ENCODE measurements at regions not wholly inside any gene's neighbourhood (a gene's known extent, or its start where the extent isn't known, plus 50 kb on each side); places are given as distances from the start of the nearest gene placed in this dataset.

- no peak for TF ChIP-seq CTCF (IDR thresholded peaks at IDR 0.05; ENCODE audit: insufficient read depth, low read depth, low read length)
- peak; percentile 70 for DNase-seq (ENCODE audit: low read depth)
Observed at GRCh38 chr9:88697764-88698432, 162.9 kb downstream of the NXNL2 start.

DNA sequence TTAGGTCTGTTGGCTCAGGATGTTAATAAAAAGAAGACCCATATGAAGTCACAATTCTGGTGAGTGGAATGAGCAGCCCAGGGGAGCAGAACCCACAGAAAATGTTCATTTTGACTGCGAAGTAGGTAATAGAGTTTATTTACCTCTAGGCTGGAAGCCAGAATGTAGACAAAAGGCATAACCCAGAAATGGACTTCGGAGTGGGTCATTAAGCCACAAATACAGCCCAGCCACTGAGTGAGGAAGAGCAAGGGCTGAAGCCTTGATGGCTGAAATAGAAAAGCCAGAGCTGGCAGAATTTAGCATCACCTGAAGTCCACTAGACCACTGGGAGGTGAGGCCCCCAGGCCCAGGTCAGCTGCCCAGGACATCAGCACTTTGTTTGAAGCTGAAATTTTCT, 168.0 kb downstream of the NXNL2 start:
- no peak for TF ChIP-seq CTCF (IDR thresholded peaks at IDR 0.05; ENCODE audit: insufficient read depth, low read depth, low read length)
- H3K4me3 ChIP-seq (ENCODE audit: low read depth, low read length), result no peak overlapping the region
- no peak for DNase-seq (ENCODE audit: low read depth)

More at GRCh38 chr9:88697764-88698432, 162.9 kb downstream of the NXNL2 start:
- H3K4me3 ChIP-seq (ENCODE audit: low read depth, low read length), result no peak overlapping the region

DNA sequence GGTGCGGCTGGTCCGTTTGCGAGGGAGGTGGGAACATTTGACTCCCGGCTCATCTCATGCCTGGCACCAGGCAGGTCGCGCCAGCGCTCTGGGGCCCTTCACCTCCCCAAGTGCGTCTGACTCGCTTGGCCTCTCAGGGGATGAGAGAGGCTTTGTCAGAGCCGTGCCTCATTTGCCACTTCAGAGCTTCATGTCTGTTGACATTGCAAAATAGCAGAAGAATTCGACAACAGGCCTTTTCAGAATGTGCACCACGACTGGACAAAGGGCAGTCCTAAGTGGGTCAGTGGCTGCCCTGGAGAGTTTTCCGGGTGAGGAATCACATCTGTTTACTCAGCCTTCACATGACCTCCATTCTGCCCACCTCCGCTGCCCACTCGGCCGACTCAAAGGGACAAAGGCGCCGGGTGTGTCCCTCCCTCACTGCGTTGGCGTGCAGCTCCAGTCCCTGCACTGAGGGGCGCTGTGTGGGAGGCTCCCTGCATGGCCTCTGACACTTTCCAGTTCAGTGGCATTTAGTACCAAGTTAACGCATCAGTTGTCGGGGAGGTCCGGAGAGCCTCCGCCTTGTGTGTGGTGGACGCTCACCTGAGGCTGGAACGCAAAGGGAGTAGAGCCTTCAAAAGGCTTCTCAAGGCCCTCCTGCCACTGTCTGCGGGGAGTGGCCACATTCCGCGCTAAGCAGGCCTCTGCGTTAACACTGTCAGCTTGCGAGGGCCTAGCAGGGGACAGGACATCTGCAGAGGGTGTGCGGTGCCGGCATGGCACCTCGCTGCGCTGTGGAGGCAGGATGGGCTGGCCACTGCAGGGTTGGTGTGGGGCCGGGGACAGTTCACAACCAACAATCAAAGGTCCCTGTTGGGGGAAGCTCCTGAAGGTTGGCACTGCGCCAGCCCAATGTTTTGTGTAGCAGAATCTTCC, 171.5 kb downstream of the NXNL2 start:
- no peak for DNase-seq (ENCODE audit: low read depth)
- no peak overlapping the region for H3K4me3 ChIP-seq (ENCODE audit: low read depth, low read length)
- no peak for TF ChIP-seq CTCF (IDR thresholded peaks at IDR 0.05; ENCODE audit: insufficient read depth, low read depth, low read length)

DNA sequence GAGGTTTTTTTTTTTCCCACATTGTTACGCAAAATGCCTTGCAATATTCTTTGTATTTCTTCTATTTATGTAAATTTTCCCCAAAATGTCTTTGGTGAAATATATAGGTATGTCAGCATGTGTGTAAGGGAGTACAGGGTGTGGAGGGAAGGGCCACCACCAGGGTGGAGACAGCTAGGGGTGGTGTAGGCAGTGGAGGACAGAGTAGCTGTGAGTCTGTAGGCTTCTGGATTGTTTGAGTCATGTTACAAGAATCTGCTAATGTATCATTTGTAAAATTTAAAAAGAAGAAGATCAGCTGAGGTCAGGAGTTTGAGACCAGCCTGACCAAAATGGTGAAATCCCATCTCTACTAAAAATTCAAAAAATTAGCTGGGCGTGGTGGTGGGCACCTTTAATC, 175.5 kb downstream of the NXNL2 start:
- no peak for TF ChIP-seq CTCF (IDR thresholded peaks at IDR 0.05; ENCODE audit: insufficient read depth, low read depth, low read length)
- DNase-seq (ENCODE audit: low read depth), result no peak
- H3K4me3 ChIP-seq (ENCODE audit: low read depth, low read length), result no peak overlapping the region

- DNase-seq (ENCODE audit: low read depth), result no peak
- no peak for TF ChIP-seq CTCF (IDR thresholded peaks at IDR 0.05; ENCODE audit: insufficient read depth, low read depth, low read length)
- no peak overlapping the region for H3K4me3 ChIP-seq (ENCODE audit: low read depth, low read length)
Observed at GRCh38 chr9:88711719-88712118, 176.7 kb downstream of the NXNL2 start.

DNA sequence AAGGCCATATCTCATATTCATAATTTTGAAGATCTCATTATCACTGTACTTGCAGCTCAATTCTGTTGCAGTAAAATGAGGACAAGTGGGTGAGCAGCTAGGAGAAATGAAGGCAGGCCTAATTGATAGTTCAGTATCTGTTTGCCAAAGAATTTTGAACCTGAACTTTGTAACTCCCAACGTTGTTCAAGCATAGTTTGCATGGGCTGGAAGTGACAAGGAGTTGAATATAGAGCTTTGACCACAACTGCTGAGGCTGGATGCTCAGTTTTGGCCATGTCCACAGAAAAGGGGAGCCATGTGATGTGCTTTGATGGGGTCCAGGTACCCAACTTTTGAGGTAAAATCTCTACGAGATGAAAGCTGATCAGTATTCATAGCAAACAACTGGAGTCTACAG, 177.5 kb downstream of the NXNL2 start:
- DNase-seq (ENCODE audit: low read depth), result no peak
- no peak for TF ChIP-seq CTCF (IDR thresholded peaks at IDR 0.05; ENCODE audit: insufficient read depth, low read depth, low read length)
- no peak overlapping the region for H3K4me3 ChIP-seq (ENCODE audit: low read depth, low read length)

All from fibroblast of villous mesenchyme (primary cell).